HEK293T (cell line): ENCODE measurements at regions not wholly inside any gene's neighbourhood (a gene's known extent, or its start where the extent isn't known, plus 50 kb on each side); places are given as distances from the start of the nearest gene placed in this dataset.

Experiments used
- CTCF ChIA-PET: fragments of 350-600 bp; formaldehyde crosslinking; extraction: SDS; loops from one replicate; lab custom pipeline; 2021; ENCODE audit warnings: antibody characterized with exemption, inconsistent platforms; lab: Yijun Ruan, JAX
- POLR2A ChIA-PET: fragments of 350-600 bp; formaldehyde crosslinking; extraction: SDS; loops from one replicate; lab custom pipeline; 2020; ENCODE audit warnings: antibody characterized with exemption, inconsistent platforms; lab: Yijun Ruan, JAX
- DNase-seq: peaks from one replicate; pipeline ENCODE4 v3.0.0; 2012; ENCODE audit warnings: mixed read lengths; ENCODE audit errors: extremely low spot score
- ARNT ChIP-seq: fragments of 450-650 bp; IDR thresholded peaks from 2 replicates; pipeline ENCODE4 v1.6.1; 2017; ENCODE audit warnings: mild to moderate bottlenecking
- BHLHE40 ChIP-seq: fragments of 450-650 bp; IDR thresholded peaks from 2 replicates; pipeline ENCODE4 v1.6.1; 2016; ENCODE audit warnings: mild to moderate bottlenecking, moderate library complexity, borderline replicate concordance
- CTBP1 ChIP-seq: fragments of 450-650 bp; IDR thresholded peaks from 2 replicates; pipeline ENCODE4 v1.6.1; 2016; ENCODE audit warnings: borderline replicate concordance
- ELF4 ChIP-seq: fragments of 450-650 bp; IDR thresholded peaks from 2 replicates; pipeline ENCODE4 v1.6.1; 2017; ENCODE audit warnings: antibody characterized with exemption
- FOXA1 ChIP-seq: fragments of 450-650 bp; IDR thresholded peaks from 2 replicates; pipeline ENCODE4 v1.6.1; 2016; ENCODE audit warnings: mild to moderate bottlenecking
- FOXK2 ChIP-seq: fragments of 450-650 bp; IDR thresholded peaks from 2 replicates; pipeline ENCODE4 v1.6.1; 2016; ENCODE audit warnings: mild to moderate bottlenecking
- FOXM1 ChIP-seq: fragments of 450-650 bp; IDR thresholded peaks from 2 replicates; pipeline ENCODE4 v1.6.1; 2017; ENCODE audit warnings: mild to moderate bottlenecking, borderline replicate concordance
- HDGF ChIP-seq: fragments of 450-650 bp; IDR thresholded peaks from 2 replicates; pipeline ENCODE4 v1.6.1; 2017; ENCODE audit warnings: antibody characterized with exemption, borderline replicate concordance
- L3MBTL2 ChIP-seq: fragments of 450-650 bp; conservative IDR thresholded peaks from 2 replicates; pipeline ENCODE4 v1.6.1; 2016; ENCODE audit warnings: mild to moderate bottlenecking
- LEF1 ChIP-seq: fragments of 450-650 bp; IDR thresholded peaks from 2 replicates; pipeline ENCODE4 v1.6.1; 2017; ENCODE audit warnings: mild to moderate bottlenecking, borderline replicate concordance
- NFRKB ChIP-seq: fragments of 450-650 bp; IDR thresholded peaks from 2 replicates; pipeline ENCODE4 v1.6.1; 2016; ENCODE audit warnings: mild to moderate bottlenecking, moderate library complexity
- SP1 ChIP-seq: fragments of 450-650 bp; IDR thresholded peaks from 2 replicates; pipeline ENCODE4 v1.6.1; 2017
- SUZ12 ChIP-seq: fragments of 450-650 bp; IDR thresholded peaks from 2 replicates; pipeline ENCODE4 v1.6.1; 2016; ENCODE audit warnings: mild to moderate bottlenecking
- TARDBP ChIP-seq: fragments of 450-650 bp; IDR thresholded peaks from 2 replicates; pipeline ENCODE4 v1.6.1; 2016
- ZNF384 ChIP-seq: fragments of 450-650 bp; IDR thresholded peaks from 2 replicates; pipeline ENCODE4 v1.6.1; 2016
- TF ChIP-seq, protein P1 (sequence below): fragments of 450-650 bp; IDR thresholded peaks from 2 replicates; pipeline ENCODE4 v1.6.1; 2016

DNA sequence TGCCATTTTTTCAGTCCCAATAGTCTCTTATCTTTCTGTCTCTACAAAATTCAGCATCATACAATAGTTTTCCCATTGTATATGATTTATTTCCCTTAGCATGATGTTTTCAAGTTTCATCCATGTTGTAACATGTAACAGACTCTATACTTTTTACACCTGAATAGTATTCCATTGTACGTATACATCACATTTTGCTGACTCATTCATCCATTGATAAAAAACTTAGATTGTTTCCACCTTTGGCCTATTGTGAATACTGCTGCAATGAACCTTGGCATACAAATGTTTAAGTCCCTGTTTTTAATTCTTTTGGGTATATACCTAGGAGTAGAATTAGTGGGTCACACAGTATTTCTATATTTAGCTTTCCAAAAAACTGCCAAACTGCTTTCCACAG, 349.3 kb upstream of the CDH2 start:
- ChIA-PET CTCF (interaction anchor here (0.6 kb wide), 1 partner anchor 194 kb away, joined by 3 read pairs; no protein-coding TSS in a partner anchor), POLR2A (no interaction called here)
- DNase-seq = no peak
- TF ChIP-seq, protein P1, sequence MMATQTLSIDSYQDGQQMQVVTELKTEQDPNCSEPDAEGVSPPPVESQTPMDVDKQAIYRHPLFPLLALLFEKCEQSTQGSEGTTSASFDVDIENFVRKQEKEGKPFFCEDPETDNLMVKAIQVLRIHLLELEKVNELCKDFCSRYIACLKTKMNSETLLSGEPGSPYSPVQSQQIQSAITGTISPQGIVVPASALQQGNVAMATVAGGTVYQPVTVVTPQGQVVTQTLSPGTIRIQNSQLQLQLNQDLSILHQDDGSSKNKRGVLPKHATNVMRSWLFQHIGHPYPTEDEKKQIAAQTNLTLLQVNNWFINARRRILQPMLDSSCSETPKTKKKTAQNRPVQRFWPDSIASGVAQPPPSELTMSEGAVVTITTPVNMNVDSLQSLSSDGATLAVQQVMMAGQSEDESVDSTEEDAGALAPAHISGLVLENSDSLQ = no peak
- no peak for TF ChIP-seq FOXA1
- TF ChIP-seq NFRKB = no peak
- no peak for TF ChIP-seq SUZ12
- TF ChIP-seq ARNT = no peak

DNA sequence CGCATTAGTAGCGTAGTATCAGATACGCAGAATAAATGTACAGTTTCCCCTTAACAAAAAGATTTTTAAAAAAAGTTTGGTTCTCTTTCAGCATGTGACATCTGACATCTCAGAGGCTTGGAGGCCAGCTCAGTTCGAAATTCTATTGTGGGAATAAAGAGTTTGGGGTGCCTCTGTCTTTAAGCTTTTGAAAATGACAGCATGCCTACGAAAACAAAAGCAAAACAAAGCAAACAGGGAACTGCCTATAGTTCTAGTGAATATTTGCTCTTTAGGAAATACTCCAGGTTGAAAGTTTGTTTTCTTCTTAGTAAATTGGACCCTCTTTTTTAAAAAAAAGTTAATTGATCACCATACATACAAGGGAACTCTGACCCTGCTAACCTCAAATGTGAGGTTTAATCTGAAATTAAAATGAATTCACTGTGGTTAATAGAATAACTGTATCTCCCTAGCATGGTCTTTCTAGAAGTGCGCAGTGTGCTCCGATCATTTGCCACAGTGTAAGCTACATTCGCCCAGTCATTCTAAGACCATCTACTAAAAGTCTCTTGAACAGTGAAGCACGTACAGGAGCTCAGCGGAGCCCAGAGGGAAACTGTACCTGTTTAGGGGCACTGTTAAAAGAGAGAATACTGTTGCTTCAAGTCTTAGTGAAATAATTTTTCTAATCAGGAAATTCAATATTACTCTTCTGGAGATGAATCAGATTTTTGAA, 347.0 kb upstream of the CDH2 start:
- CTCF ChIA-PET = no interaction called here
- TF ChIP-seq ARNT = no peak
- TF ChIP-seq SP1 = no peak
- TF ChIP-seq, protein P1 = no peak
- TF ChIP-seq HDGF = no peak
- no peak for TF ChIP-seq ELF4
- no peak for DNase-seq
- POLR2A ChIA-PET = no interaction called here

DNA sequence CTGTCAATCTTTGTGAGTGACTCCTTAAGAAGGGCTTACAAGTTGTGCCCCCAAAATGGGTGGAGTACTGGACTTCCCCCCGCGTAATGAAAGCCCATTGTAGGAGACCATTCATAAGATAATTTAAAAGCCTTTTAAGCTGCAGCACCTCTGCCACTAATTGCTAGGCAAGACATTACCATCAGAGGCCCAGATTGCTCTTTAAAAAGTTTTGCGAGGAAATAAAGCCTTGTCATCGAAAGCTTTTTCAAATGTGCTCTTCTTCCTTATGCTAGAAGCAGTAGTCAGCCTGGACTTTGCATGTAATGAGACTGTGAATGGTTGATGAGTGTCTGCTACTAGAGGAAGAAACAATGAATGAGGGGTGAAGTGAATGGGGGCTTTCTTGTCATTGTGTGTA, 345.3 kb upstream of the CDH2 start:
- CTCF ChIA-PET = no interaction called here
- no peak for TF ChIP-seq SUZ12
- TF ChIP-seq CTBP1 = no peak
- no peak for TF ChIP-seq ZNF384
- TF ChIP-seq FOXA1 = no peak
- TF ChIP-seq LEF1 = no peak
- TF ChIP-seq FOXM1 = no peak
- TF ChIP-seq BHLHE40 = no peak
- TF ChIP-seq ARNT = no peak
- TF ChIP-seq, protein P1 = no peak
- TF ChIP-seq FOXK2 = no peak
- TF ChIP-seq SP1 = no peak
- no peak for TF ChIP-seq L3MBTL2
- POLR2A ChIA-PET = no interaction called here

DNA sequence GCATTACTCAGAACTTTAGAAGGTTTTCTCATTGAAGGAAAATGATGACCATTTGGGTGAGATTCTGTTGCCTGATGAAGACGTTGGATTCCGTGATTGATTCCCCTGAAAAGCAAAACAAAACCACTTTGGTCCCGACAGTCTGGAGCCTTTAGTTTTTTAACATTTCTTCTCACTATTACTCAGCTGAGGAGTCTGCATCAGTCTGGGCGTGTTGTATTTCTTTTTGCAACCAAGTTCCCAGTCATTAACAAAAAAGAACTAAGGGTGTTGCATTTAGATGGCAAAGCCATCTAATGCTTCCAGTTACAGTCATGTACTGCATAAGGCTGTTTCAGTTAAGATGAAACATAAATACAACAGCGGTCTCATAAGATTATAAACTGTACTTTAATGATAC, 343.1 kb upstream of the CDH2 start:
- ChIA-PET CTCF (no interaction called here), POLR2A (no interaction called here)
- DNase-seq = no peak
- TF ChIP-seq FOXK2 = no peak
- TF ChIP-seq, protein P1 = no peak
- TF ChIP-seq ELF4 = no peak

More for the DNA sequence above, 345.3 kb upstream of the CDH2 start:
- DNase-seq = no peak

DNA sequence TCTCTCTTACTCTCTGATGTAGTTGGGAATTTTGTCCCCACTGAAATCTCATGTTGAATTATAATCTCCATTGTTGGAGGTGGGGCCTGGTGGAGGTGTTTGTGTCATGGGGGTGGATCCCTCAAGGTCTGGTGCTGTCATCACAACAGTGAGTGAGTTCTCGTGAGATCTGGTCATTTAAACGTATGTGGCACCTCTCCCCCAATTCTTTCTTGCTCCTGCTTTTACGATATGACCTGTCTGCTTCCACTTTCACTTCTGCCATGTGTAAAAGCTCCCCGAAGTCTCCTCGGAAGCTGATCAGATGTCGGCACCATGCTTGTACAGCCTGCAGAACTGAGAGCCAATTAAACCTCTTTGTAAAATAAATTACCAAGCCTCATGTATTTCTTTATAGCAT, 337.8 kb upstream of the CDH2 start:
- POLR2A ChIA-PET = no interaction called here
- TF ChIP-seq FOXA1 = no peak
- TF ChIP-seq HDGF = no peak
- TF ChIP-seq, protein P1 = no peak
- no peak for TF ChIP-seq LEF1
- TF ChIP-seq L3MBTL2 = no peak
- CTCF ChIA-PET = no interaction called here
- DNase-seq = no peak

DNA sequence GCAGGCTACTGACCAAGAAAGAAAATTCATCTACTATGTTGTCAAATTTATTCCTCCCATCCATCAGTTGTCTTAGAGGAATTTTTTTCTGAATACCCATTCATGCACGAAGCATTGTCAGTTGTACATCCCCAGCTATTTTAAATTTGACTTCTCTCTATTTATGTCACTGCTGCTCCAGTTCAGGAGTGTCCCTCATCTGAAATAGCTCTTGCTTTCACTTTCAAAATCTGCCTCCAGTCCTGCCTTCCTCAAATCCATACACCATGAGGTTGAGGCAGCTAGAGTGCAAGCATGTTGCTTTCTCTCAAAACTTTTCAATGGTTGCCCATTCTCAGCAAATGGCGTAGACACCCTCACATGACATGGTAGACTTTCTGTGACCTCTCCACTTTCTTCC, 335.4 kb upstream of the CDH2 start:
- POLR2A ChIA-PET = no interaction called here

More for the DNA sequence above, 335.4 kb upstream of the CDH2 start:
- DNase-seq = no peak
- no peak for TF ChIP-seq SUZ12
- no peak for TF ChIP-seq BHLHE40
- no peak for TF ChIP-seq NFRKB
- no peak for TF ChIP-seq LEF1
- no peak for TF ChIP-seq CTBP1
- TF ChIP-seq HDGF = no peak
- no peak for TF ChIP-seq FOXA1
- no peak for TF ChIP-seq FOXK2
- no peak for TF ChIP-seq FOXM1
- TF ChIP-seq ELF4 = no peak
- no peak for TF ChIP-seq TARDBP
- no peak for TF ChIP-seq SP1
- no peak for TF ChIP-seq L3MBTL2
- no peak for TF ChIP-seq ZNF384
- no peak for TF ChIP-seq ARNT
- TF ChIP-seq, protein P1 = no peak
- CTCF ChIA-PET = no interaction called here
